HG02623 (cell line): ENCODE measurements at regions not wholly inside any gene's neighbourhood (a gene's known extent, or its start where the extent isn't known, plus 50 kb on each side); places are given as distances from the start of the nearest gene placed in this dataset.

ENCODE experiments used
- ATAC-seq: cut with Tn5 transposase; IDR thresholded peaks from one replicate; pipeline ENCODE4 v1.9.1; 2021; ENCODE audit warnings: moderate library complexity; ENCODE audit not compliant: unreplicated experiment

DNA sequence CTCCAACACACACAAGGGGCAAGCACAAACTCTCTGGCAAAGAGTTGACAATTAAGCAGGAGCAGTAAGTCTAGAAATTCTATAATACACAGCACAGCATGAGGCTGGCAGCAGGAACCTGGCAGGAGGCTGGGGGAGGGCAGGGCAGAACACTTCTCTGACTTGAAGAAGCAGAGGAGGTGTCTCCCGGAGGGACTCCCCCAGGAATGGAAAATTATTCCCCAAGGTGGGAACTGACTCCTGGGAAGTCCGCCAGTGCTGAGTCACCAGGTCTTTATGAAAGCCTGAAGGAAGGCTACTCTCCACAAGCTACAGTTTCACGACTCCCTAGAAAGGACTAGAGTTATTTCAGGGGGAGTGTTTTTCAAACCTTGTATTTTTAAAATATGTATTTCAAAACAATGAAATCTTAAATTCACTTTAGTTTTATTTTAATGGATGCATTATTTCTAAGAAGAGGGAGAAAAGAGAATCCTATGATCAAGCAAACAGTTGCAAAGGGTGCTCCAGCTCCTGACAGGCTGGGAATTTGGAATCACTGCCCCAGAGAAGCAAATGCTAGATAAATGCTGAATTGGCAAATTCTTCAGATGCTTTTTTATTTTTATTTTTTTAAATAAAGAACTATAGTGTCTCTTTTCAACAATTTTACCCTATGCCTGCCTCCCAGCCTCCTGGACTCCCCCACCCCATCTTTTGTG lies 192.8 kb downstream of the LY86 start:
- no peak for ATAC-seq

DNA sequence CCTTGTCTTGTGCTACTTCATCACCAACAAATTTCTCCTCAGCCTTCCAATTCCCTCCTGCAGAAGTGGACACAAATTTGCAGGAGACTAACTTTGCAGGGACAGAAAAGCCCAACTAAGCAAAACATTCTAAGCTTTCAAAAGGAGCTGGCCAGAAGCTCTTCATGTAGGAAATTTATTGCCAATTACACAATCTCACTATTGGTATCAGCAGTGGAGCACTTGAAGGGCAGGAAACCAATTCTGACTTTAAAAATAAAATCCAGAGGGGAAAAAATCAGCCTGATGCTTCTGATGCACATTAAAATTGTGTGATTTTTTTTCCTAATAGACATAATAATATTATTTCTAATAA lies 193.3 kb downstream of the LY86 start:
- no peak for ATAC-seq

DNA sequence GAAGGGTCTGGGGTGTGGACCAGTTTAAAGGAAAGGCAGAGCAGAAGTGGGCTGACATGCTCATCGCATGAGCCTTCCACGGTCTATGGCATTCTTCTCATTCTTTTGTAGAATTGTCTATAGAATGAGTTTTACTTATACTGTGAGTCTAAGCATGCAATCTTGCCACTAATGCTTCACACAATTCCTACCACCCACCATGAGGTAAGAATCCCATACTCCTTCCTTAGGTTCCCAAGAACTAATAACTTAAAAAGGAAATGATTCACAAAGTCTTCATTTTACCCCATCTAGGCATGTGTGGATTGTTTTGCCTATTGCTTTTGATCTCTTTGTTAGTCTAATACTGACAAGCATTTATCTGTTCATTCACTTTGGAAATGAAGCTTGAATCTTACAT lies 195.2 kb downstream of the LY86 start:
- ATAC-seq, result no peak

DNA sequence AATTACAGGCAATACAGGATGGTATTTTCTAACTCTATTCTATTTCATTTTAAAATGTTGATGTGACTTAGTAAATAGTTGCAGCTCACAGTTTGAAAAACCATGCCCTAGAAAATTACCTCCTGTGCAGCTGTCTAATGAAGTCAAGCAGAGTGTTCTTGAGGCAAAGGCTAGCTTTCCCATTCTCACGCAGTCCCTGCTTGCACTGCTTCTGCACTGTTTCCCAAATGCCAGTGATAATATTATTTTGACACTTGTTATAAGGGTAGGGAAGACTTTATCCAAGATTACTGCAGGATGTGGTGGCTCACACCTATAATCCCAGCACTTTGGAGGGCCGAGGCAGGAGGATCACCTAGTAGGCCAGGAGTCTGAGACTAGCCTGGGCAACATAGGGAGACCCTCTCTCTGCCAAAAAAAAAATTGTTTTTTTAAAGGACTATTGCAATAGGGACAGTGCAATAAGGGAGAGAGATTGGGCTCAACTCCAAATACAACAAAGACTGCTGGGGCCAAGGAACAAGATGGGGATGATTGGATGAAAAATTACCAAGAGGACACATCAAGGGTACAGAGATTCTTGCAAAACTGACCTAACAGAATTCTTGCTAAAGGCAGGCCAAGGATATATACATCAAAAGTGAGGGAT lies 196.1 kb downstream of the LY86 start:
- ATAC-seq, result no peak

DNA sequence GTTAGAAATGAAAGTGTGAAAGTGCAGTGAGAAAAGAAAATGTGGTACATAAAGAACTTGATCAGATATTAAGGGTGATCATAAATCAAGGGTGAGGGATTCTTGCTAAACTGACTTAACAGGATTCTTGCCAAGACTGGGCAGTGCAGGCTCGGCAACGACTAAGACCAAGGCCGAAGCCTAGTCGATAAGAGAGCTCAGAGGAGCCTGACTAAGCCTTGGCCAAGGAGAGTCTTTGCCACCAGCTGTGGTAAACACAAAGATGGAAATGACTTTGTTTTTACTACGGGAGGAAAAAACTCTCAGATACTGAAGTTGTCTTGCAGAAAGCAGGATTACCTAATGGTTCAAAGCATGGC lies 196.6 kb downstream of the LY86 start:
- ATAC-seq, result no peak

DNA sequence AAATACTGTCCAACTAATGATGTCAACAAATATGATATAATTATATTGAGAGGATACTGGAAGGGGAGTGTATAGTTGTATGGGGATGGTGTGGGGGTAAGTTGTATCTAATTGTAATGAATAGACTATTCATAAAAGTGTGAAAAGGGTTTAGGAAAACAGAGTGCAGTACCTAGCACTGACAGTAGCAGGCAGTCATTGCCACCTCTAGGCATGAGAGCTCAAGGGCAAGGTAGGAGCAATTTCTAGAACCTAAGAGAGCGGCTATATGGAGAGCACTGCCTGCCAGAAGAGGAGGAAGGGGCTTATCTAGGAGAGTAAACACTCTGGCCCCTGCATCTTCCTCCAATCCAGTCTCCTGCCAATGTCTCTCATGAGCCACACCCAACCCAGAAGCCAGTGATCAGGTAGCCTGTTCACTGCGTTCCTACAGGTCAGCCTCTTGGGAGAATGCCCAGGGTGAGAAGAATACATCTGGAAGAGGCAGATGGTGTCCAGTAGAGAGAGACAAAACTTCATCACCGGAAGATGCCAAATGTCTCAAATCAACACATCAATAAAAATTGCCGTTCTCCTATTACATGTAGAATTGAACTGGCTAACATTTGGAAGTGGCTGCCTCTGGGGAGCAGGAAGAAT lies 200.0 kb downstream of the LY86 start:
- no peak for ATAC-seq

DNA sequence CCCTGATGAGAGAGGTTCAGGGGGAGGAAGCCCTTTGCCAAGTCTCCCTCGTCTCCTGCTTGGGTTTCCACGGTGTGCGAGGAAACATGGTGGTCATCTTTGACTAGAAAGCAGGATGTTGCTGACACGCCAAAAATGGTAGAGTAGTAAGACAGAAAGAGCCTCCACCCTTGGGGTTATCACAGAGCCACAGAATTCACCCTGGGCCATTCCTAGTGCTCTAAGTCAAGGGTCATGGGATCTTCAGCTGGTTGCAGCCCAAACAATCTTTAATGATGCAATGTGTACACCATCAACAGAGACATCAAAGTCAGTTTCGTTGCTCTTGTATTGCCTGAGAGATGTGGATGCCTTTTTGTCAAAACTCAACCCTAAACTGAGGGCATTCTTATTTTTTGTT lies 201.9 kb downstream of the LY86 start:
- ATAC-seq, result no peak

DNA sequence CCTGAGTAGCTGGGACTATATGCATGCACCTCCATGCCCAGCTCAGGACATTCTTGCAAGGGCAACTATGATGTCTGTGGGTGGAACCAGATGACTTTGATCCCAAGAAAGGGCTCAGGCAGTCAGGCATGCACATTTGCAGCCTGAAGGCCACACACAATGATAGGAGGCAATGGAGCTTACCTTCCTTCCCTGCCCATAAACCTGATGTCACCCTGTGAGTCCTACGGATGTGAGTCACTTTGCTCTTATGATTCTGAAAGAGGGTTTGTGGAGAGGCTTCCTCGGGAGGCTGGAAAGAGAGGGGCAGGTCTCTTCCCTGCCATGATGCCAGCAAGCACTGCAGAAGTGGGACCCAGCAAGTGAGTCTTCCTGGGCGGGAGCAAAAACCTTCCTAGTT lies 202.4 kb downstream of the LY86 start:
- no peak for ATAC-seq

DNA sequence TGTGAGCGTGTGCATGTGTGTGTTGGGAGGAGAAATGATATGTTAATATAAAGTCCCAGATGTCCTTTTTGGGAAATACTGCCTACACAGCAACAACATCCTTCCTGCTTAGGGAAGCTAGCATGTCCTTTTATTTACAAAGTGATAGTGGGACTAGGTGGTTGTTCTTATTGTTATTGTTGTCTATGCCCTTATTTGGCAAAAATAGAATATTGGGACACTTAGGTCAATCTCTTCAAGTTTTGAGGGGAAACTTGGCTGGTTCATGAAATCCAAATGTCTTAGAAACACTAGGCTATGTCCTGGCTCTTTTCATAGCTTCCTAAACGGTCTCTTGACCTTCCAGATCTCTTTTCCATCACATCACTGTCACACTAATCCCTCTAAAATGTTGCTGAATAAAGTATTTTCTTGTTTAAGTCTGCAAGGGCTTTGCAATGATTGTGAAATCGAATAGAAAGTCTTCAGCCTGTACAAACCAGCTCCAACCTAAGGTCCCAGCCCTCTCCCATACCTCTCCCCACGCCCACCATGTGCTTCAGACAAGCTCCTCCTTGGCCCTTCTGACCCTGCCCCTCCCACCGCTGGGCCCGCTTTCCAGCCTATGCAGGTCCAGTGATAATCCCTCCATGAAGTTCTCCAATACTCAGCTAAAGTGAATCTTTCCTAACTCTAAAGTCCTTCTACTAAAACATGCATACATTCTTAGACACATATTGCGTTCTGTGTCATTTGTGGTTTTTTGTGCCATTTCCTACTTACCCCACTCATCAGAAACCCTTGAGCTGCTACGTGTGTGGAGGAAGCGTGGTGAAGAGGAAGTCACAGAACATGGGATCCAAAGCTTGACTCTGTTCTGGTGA lies 205.1 kb downstream of the LY86 start:
- ATAC-seq, result no peak

DNA sequence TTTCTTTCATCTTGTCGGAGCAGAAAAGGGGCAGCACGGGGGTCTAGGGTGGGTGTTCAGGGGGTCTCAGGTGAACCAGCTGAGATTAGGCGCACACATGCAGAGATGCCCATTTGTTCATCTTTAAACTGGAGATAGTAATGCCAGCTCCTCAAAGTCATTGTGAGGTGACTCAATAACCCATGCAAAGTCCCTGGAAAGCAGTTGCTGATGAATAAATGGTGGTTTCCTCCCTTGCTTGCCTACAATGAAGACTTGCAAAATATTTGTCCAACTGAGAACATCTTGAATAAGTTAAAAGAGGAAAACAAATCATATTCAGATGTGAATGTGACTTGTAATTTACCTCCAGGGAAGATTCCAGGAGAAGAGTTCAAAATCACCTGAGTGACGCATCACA lies 206.9 kb downstream of the LY86 start:
- ATAC-seq, result no peak

DNA sequence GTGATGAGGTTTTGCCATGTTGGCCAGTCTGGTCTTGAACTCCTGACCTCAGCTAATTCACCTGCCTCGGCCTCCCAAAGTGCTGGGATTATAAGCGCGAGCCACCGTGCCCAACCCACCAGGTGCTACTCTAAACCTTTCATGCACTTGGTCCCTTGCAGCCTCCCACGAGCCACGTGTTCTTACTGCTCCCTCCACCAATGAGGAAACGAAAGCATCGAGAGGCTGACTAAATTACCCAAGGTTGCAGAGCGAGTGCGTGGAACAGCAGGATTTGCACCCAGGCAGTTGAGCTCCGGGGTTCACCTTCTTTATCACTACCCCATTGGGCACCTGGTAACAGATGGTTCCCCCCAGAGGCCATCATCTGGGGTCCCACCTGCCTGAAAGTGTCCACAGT lies 208.3 kb downstream of the LY86 start:
- ATAC-seq, result no peak

DNA sequence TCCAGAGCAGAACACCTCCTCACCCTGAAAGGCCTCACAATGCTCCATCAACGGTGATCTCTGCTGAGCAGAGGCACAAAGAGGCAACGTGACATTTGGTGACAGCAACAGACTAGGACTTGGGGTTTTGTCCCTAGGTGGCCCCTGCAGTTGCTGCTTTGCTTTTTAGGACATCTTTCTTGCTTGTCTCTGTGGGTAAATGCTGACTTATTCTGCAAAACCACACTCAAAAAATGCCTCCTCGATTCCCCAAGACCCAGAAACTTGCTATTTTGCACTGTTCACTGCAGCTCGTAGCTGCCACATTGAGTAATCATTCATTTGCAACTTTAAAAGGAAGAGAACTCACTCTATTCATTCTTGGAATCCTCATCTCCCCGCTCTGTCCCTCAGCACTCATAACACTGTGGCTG lies 209.9 kb downstream of the LY86 start:
- ATAC-seq, result peak; percentile 34

DNA sequence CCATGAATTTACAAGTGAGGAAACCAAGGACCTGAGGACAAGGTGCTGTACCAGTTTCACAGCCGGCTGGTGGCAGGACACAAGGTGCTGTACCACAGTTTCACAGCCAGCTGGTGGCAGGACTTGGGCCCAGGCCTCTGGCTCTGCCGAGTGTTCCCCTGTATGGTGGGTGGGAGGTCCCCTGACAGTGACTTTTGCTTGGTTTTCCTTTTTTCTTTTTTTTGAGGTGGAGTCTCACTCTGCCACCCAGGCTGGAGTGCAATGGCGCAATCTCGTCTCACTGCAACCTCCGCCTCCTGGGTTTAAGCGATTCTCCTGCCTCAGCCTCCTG lies 212.4 kb downstream of the LY86 start:
- ATAC-seq, result no peak

DNA sequence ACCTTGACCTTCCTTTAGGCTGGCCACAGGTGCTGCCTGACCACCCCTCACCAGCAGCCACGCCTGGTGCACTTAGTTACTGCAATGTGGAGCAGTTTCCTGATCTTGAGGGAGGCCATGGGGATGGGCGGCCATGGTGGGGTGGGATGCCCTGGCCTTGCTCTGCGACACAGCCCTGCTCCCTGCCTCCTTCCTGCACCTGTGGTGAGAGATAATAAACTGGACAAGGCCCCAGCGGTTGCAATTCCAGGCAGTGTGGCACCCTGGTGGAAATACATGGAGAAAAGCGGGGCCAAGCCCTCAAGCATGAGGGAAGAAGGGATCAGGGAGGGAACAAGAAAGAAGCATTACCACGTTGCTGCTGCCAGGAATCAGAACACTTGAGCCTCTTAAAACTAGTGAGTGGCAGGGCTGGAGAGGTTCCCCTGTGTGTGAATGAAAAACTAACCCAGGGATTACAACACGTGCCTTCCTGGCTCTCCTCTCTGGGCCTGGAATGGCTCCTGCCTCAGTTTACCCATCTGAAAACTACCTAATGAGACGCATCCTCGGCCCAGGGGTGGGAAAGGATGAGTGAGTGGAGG lies 213.2 kb downstream of the LY86 start:
- ATAC-seq, result no peak

DNA sequence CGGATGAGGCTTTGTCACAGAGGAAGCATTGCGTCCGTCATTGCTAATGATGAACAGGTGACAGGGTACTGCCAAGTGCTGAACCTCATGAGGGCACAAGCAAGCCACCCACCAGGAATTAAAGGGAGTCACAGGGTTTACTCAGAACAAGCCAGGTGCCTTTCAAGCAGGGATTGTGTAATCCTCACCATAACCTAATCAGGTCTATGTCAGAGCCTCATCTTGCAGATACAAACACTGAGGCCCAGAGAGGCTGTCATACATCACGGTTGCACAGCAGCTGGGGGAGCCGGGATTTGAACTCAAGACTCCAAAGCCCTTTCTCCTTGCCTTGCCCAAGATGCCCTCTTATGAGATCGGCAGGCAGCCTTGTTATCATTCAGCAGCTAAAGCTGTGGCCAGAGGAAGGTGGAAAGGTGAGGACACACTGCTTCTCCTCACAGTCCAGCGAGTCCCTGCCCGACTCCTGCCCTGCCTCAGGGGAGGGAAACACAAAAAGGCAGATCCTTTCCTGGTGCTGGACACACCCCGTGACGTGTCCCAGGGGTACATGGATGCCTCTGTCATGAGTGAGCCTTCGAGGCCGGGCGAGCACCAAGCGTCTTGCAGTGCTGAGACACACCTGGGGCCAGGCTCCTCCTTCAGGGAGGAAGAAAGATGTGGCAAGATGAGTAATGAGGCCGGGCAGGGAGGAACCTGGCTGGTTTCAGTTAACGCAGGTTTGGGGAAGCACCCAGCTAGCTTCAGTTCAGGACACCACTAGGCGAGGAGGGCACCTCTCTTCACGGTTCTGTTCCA lies 214.9 kb downstream of the LY86 start:
- peak; percentile 71 for ATAC-seq

DNA sequence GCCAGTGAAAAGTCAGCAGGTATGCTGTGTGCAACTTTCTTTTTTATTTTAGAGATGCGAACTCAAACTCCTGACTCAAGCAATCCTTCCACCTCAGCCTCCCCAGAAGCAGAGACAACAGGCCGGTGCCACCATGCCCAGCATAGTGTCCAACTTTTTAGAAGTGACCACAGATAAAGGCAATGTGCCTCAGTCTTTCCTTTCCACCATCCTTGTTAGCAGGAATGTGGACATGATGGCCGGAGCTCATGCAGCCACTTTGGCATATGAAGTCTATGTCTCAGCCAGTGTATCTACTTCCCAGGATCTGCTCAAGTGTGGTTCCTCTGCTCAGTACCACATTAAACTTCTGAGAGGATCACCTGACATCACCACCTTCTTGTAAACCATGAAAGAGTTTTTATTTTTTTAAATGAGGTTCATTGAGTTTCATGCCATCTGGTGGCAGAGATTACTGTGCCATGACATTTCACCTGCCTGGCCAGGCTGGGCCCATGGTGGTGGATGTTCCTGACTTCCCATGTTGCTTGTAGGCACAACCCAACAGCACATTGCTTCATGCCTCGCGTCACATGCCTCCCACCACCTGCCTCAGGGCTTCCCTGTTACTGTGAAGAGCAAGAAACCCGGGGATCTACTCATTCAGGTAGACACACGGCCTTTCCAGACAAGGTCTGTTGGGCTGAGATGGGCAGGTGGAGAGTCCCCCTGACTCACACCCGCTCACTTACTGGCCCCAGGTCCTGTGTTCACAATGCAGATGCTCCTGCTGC lies 216.5 kb downstream of the LY86 start:
- ATAC-seq, result no peak

DNA sequence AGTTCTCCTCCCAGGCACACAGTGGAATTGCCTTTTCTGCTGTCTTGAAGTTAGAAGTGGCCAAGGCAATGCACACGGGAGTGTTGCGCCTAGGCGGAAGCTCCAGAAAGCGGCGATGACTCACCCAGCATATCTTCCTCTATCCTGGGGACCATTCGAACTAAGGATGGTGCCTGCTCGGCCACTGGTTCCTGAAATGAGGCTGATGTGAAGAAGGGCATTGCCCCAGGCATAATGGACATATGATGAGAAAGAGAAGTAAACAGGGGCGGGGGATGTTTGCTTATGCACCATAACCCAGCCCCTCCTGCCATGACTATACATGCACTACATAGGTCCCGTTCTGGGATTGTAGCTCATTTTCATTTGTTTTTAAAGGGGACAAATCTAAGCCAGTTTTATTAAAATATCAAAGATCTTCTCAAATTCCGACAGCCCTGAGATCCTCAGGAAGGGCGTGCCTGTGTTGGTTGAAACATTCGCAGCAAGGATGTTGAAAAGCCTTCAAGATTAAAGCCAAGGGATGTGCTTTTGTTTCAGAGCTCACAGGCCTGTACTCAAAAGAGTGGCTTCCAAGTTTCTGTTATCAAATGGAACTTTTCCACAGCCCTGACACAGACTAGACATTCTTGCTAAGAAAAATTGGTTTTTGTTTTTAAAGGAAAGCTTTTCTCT lies 218.5 kb downstream of the LY86 start:
- no peak for ATAC-seq

DNA sequence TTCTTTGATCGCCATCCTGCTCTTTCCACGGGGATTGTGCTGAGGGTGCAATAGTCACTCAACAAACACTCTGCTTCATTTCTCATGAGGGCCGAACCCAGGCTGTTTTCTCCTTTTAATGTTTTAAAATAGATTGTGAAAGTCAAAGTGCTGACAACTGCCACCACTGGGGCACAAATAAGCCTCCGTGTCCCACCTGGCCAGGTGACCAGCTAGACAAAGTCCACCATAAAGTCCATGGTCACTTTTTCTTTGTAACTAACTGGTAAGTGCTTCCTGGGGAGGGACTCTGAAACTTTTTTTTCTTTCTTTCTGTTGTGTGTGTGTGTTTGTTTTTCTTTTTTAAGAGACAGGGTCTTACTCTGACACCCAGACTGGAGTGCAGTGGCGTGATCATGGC lies 219.8 kb downstream of the LY86 start:
- ATAC-seq, result no peak

DNA sequence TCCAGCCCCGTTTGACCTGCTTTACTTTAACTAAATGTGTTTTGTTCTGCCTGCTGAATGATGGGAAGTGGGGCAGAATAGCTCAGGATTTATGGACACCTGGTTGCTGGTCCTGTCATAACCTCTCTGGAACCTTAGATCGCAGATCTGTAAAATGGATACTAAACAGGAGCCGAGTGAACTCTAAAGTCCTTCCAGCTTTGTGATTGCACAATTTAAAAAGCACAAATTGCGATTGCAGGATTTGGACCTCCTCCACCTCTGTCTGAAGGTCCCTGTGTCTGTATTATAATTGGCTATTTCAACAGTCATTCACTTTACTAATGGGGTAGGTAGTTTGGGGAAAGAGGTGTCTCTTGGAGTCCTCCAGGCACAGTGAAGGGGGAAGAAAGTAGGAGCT lies 220.4 kb downstream of the LY86 start:
- ATAC-seq, result no peak
